Muscle of arm (tissue), 1 donor: ENCODE measurements at regions not wholly inside any gene's neighbourhood (a gene's known extent, or its start where the extent isn't known, plus 50 kb on each side); places are given as distances from the start of the nearest gene placed in this dataset.

Experiments
- DNase-seq: peaks from one replicate; pipeline ENCODE4 v3.0.0-alpha.2; 2013

DNA sequence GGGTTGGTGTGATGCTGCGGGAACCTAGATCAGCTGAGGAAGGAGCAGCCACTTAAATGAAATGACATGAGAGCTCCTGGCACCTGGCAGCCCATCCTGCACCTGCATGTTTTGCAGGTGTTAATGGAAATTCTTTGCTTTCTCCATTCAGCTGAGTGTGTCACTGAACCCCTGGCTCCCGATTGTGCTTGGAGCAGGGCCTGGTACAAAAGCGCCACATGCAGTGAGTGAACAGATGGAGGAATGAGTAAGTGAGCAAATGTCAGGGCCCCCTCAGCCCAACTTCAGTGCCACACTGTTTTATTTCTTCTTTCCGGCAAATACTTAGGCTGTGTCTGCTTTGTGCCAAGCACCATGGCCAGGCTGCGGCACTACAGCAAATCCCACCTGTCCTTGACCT, 132.2 kb downstream of the ASB7 start:
- no peak for DNase-seq

DNA sequence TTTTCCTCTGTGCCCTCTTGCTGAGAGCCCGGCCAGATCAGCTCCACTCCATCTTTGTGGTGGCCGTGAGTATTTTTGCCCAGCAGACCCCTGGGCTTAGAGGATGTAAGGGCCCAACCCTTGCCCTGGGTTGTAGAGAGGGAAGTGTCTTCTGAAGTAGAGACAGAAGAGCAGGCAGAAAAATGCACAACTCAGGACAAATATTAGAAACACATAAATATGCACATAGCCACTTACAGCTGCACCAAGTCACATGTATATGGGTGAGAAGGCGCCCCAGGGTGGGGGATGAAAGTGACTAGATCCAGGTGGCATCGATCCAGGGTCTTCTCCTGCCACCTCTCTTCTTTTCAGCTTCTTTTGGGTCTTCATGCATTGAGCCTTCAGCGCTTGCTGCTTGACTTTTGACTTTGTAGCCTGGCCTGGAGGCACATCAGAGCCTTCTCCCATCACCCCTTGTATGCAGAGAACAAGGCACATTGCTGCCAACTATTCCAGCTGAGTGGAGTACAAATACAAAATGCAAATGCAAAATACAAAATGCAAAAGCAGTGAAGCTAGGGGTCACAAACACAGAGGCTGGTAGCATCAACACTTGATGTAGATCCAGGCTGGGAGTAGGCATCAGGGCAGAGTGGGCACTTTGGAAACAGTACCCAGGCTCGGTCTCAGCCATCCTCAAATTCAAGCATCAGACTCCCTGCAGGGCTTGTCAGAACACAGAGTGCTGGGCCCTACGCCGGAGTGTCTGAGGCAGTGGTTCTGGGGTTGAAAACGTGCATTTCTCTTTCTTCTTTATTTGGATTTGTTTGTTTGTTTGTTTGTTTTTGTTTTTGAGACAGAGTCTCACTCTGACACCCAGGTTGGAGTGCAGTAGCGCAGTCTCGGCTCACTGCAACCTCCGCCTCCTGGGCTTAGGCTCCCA, 133.0 kb downstream of the ASB7 start:
- DNase-seq: no peak

DNA sequence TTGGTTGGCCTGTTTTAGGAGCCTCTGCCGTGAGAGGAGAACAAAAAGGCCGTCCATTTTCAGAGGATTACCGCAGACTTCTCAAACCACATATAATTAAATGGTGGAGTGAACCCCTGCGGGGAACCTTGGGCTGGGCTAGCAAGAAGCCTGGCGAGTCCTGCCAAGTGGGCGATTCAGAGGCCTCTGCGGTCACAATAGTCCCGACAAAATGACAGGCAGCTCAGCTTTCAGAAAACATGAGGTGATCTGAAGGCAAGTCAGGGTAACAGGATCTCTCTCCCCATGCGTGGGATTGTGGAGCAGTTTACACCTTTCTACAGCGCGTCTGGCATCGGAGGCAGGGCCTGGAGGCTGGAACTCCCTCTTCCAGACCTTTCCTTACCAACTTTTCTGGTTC, 134.8 kb downstream of the ASB7 start:
- DNase-seq: no peak

- DNase-seq: no peak
Observed at GRCh38 chr15:100738614-100739013, 136.2 kb downstream of the ASB7 start.

- no peak for DNase-seq
Observed at GRCh38 chr15:100740138-100740537, 137.7 kb downstream of the ASB7 start.

GRCh38 chr15:100751585-100751984, 128.0 kb upstream of the ALDH1A3 start:
- DNase-seq: no peak

DNA sequence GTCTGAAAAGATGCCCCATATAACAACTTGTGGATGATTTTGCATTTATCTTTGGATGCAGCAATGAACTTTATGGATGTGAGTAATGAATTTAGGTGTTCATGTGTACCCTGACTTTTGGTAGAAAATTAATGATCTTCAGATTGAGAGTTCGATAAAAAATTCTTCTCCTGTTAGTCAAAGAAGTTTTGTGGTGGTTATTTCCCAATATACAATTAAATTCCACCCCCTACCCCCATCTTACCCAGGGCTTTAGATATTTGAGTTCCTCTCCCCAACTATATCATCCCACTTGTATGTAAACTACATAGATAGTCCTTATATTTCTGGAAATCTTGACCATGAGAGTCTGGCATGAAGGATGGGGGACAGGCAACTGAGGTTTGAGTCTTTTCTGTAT, 126.1 kb upstream of the ALDH1A3 start:
- no peak for DNase-seq

- peak; percentile 73 for DNase-seq
Observed at GRCh38 chr15:100757661-100758060, 122.0 kb upstream of the ALDH1A3 start.

GRCh38 chr15:100758555-100758954, 121.1 kb upstream of the ALDH1A3 start:
- no peak for DNase-seq

GRCh38 chr15:100759106-100759505, 120.5 kb upstream of the ALDH1A3 start:
- peak; percentile 91 for DNase-seq

GRCh38 chr15:100759698-100760356, 119.8 kb upstream of the ALDH1A3 start:
- DNase-seq: peak; percentile 58

DNA sequence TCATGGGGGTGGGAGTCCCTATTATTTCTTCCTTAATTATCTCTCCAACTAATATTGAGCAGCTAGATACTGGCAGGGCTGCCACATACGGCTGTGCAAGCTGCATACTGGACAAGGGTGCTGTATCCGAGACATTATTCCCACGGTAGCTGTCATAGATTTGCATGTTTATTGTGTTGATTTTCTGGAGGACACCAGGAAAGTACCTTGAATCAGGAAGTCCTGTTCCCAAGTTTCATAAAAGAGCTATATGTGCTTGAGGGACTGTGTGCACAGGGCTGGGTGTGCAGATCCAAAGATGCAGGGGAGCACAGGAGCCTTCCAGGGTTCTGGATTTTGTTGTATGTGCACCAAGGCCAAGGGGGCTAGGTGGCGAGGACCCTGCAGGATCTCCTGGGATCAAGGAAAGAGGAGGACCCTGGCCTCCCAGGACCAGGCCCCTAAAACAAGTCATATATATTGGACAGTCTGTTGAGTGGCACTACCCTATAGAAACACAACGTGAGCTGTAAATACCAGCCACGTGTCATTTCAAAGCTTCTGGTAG, 119.2 kb upstream of the ALDH1A3 start:
- DNase-seq: no peak

DNA sequence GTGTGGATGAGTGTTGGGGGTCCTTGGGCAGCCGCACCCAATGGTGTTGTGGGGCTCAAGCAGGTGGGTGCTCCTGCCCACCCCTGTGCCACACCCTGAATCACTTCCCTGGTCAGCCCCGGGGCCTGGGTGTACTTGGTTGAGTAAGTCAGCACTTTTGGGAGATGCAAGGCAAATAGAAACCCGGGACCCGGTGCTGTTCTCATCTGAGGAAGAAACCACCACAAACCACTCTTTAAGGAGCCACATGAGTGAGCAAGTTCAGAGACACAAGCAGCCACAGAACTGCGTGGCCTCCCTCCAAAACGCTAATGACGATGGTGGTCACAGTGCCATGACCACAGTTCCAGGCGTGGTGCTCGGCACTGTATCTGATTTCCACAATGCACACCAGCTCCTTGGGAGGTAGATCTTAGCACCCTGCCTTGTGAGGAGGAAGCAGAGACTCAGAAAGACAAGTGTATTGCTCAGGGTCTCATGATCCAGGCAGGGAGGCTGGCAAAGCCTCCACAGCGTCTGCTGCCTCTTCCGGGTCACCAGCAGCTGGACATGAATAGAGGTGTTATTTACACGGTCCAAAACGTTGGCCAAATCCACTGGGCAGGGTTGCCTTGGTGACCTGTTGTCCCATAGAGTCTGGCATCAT, 118.2 kb upstream of the ALDH1A3 start:
- DNase-seq: no peak

- no peak for DNase-seq
Observed at GRCh38 chr15:100762289-100762688, 117.3 kb upstream of the ALDH1A3 start.

- DNase-seq: no peak
Observed at GRCh38 chr15:100762913-100763834, 116.5 kb upstream of the ALDH1A3 start.

DNA sequence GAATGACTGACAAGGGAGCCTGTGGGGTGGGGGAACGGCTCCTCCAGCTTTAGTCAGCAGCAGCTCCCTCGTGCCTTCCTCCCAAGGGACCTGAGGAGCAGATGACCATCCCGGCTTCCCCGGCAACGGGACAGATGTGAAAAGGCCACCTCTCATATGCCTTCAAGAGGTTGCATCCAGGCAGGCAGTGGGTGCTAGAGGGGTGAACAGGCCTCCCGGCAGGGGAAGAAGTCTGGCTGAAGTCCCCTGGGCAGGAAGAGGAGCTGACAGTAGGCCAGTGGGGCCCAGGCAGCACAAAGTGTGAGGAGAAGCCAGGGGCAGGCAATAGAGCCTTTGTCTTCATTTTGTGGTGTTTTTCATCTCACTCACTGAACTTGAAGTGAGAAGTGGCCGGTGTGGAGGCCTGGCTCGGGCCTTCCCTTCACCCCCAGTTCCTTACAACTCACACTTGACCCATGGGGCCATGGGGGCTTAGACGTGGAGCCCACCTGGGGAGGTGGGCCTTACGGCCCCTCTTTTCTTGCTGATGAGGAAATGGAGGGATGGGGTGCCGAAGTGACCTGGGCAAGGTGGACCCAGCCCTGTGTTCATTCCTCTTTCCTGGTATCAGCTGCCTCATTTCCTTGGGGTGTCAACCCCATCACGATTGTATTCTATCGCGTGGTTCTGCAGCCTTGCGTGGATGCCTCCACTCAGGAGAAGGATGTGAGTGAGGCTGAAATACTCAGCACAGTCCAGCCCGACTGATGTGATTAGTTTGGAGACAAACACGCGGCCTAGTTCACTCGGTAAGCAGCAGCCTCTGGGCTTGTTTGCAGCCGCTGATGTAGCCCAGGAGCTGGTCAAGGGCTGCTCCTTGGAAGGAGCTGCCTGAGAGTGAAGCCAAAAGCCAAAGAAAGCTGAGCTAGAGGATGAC, 115.5 kb upstream of the ALDH1A3 start:
- no peak for DNase-seq

DNA sequence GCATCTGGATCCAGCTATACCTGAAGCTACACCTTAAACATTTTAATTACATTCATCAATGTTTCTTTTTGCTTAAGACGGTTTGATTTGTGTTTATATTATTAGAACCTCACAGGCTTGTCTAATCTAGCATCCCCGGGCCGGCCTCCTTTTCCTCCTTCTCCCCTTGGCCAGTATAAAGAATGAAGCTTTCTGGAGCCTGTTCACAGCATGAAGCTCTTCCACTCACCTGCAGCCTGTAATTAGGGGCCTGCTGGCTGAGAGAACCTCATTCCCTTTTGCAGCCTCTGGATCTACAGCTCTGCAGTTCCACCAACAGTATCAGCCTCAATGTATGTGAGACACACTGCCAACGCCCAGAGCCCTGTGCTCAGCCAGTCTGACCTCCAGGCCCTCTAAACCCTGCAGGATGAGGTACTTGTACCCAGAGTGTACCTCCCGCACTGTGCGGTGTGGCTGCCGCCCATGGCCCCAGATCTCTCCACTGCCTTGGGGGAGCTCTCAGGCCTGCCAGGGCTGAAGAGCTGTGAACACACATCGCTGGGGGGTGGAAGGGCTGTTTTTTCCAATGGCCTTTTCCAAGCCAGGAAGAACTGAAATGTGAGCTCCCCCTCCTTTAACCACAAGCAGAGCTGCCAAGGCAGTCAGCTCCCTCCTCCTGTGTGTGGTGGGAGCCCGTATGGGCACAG, 114.7 kb upstream of the ALDH1A3 start:
- peak; percentile 78 for DNase-seq

DNA sequence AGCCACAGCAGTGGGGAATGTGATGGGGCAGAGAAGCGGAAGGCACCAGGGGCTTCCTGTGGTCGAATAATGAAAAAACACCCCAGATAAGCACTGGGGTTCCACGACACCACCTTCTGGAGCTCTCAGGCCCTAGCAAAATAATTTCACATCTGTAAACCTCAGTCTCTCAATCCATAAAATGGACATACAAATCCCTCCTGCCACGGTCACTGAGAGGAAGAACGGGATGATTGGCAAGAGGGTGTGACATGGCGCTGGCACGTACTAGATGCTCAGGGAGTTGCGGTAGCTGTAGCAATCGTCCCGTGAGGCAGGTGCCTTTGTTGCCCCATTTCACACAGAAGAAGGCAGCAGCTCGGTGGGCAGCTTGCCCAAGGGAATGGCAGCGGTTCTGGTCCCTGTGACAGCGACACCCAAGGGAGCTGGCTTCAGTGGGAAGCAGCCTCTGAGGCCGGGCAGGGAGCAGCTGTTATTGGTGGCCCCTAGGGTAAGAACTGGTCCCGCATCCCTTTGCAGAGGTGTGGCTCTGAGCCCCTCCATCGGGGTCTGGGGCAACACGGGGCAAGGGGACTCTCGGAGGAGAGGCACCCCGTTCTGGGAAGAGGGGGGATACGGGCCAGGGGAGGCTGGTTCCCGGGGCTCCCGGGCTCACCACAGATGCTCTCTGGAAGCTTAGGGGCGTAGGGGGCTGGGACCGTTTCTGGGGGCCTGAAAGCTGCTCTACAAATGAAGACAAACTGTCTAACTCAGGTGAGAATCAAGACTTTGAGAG, 114.0 kb upstream of the ALDH1A3 start:
- no peak for DNase-seq
